Esophagus muscularis mucosa (tissue), 4 donors: ENCODE measurements at regions not wholly inside any gene's neighbourhood (a gene's known extent, or its start where the extent isn't known, plus 50 kb on each side); places are given as distances from the start of the nearest gene placed in this dataset.

ENCODE experiments used
- DNase-seq: peaks from one replicate; pipeline ENCODE4 v3.0.0-alpha.2; 2017; ENCODE audit errors: extremely low spot score
- H3K27ac ChIP-seq, 4 donors: fragments of 200-600 bp; sonication (generic); replicated peaks in 1 of 4; 1 replicate in 3 of 4; 2 replicates in 1 of 4; pipeline ENCODE4 v1.5.1; 2016 to 2019; ENCODE audit warnings: mild to moderate bottlenecking in 1 of 4
- H3K27me3 ChIP-seq, 4 donors: fragments of 200-600 bp; sonication (generic); one replicate each; pipeline versions ENCODE4 v1.5.1 to v1.6.0; 2016 to 2019
- H3K36me3 ChIP-seq, 4 donors: fragments of 200-600 bp; sonication (generic); one replicate each; pipeline ENCODE4 v1.5.1; 2016 to 2019
- H3K4me1 ChIP-seq, 4 donors: fragments of 200-600 bp; sonication (generic); one replicate each; pipeline ENCODE4 v1.5.1; 2016 to 2019
- H3K4me3 ChIP-seq, 4 donors: fragments of 200-600 bp; sonication (generic); 1 replicate in 2 of 4; 2 replicates in 2 of 4; pipeline ENCODE4 v1.5.1; 2016 to 2019; ENCODE audit warnings: mild to moderate bottlenecking in 4 of 4, moderate library complexity in 1 of 4
- H3K9me3 ChIP-seq, 4 donors: fragments of 200-600 bp; sonication (generic); 1 replicate in 3 of 4; 2 replicates in 1 of 4; pipeline ENCODE4 v1.5.1; 2016 to 2019
- EP300 ChIP-seq: sonication (generic); formaldehyde crosslinking; IDR thresholded peaks from one replicate; pipeline ENCODE4 v1.6.1; 2017; ENCODE audit warnings: antibody characterized with exemption
- POLR2A ChIP-seq: fragments of 450-650 bp; IDR thresholded peaks from one replicate; pipeline ENCODE4 v1.6.1; 2017; ENCODE audit warnings: antibody characterized with exemption, moderate library complexity, mild to moderate bottlenecking, low read depth
- POLR2AphosphoS5 ChIP-seq, 2 donors: sonication (generic); formaldehyde crosslinking; IDR thresholded peaks; one replicate each; pipeline ENCODE4 v1.6.1; 2017; ENCODE audit warnings: antibody characterized with exemption in 2 of 2
- WGBS: methylation state at CpG from one replicate; pipeline ENCODE4 v1.1.5; 2018; 5-methylcytosine and 5-hydroxymethylcytosine counted together
- intact Hi-C: fragments of 100-400 bp; cut with DNase I; formaldehyde crosslinking; loops from one replicate; pipeline ENCODE4 v1.15.1; 2023
- TF ChIP-seq, protein P1 (sequence below), 3 experiments: fragments of 200-600 bp in 2 of 3; fragments of 450-650 bp in 1 of 3; sonication (generic) in 2 of 3; IDR thresholded peaks; one replicate each; pipeline ENCODE4 v1.5.1; 2017 to 2019; ENCODE audit warnings: antibody characterized with exemption in 3 of 3, mild to moderate bottlenecking in 2 of 3, moderate library complexity in 1 of 3

DNA sequence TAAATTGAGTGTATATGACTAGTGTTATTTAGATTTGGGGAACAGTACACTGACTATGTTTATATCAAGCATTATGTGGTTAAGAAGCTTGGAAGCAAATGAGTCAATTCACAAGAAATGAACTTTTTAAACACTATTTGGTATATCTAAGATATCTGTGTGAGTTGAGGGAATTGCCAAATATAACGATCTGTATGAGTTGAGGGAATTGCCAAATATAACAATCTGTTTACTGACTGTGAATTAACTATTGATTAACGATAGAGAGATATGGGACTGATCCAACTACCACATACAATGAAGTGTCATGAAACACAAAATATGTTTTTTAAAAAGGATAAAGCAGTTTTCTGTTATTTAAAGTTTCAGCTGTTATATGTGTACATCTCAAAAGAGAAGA lies 301.4 kb downstream of the TENT4A start:
- WGBS = 60% methylated on average over 2 of the region's 2 CpGs

GRCh38 chr5:7015586-7016256 lies 302.5 kb downstream of the TENT4A start:
- TF ChIP-seq EP300 (no peak), POLR2A (no peak), POLR2AphosphoS5 (IDR thresholded peaks at IDR 0.05) (no peak)
- TF ChIP-seq, protein P1, sequence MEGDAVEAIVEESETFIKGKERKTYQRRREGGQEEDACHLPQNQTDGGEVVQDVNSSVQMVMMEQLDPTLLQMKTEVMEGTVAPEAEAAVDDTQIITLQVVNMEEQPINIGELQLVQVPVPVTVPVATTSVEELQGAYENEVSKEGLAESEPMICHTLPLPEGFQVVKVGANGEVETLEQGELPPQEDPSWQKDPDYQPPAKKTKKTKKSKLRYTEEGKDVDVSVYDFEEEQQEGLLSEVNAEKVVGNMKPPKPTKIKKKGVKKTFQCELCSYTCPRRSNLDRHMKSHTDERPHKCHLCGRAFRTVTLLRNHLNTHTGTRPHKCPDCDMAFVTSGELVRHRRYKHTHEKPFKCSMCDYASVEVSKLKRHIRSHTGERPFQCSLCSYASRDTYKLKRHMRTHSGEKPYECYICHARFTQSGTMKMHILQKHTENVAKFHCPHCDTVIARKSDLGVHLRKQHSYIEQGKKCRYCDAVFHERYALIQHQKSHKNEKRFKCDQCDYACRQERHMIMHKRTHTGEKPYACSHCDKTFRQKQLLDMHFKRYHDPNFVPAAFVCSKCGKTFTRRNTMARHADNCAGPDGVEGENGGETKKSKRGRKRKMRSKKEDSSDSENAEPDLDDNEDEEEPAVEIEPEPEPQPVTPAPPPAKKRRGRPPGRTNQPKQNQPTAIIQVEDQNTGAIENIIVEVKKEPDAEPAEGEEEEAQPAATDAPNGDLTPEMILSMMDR (IDR thresholded peaks at IDR 0.05) = no peak
- H3K27me3 ChIP-seq = no peaks in the 10 kb centered on the region
- H3K9me3 ChIP-seq = peaks cover 0 to 3% (median under 1%) of the 10 kb centered on the region in 4 donors
- intact Hi-C loops = no loop called here
- H3K27ac ChIP-seq = no peak overlapping the region
- H3K4me1 ChIP-seq = no peaks in the 10 kb centered on the region
- DNase-seq = no peak
- H3K4me3 ChIP-seq = no peak overlapping the region
- 76% methylated on average over 6 of the region's 6 CpGs for WGBS
- H3K36me3 ChIP-seq = no peaks in the 10 kb centered on the region

More for the DNA sequence above, 301.4 kb downstream of the TENT4A start:
- DNase-seq = no peak
- Histone ChIP-seq H3K4me3 (no peak overlapping the region), H3K9me3 (no peaks in the 10 kb centered on the region), H3K4me1 (no peaks in the 10 kb centered on the region), H3K36me3 (no peaks in the 10 kb centered on the region), H3K27ac (no peak overlapping the region), H3K27me3 (no peaks in the 10 kb centered on the region)
- TF ChIP-seq, protein P1 (IDR thresholded peaks at IDR 0.05) = no peak
- no peak for TF ChIP-seq POLR2A
- no peak for TF ChIP-seq POLR2AphosphoS5 (IDR thresholded peaks at IDR 0.05)
- no peak for TF ChIP-seq EP300
- intact Hi-C loops = no loop called here

DNA sequence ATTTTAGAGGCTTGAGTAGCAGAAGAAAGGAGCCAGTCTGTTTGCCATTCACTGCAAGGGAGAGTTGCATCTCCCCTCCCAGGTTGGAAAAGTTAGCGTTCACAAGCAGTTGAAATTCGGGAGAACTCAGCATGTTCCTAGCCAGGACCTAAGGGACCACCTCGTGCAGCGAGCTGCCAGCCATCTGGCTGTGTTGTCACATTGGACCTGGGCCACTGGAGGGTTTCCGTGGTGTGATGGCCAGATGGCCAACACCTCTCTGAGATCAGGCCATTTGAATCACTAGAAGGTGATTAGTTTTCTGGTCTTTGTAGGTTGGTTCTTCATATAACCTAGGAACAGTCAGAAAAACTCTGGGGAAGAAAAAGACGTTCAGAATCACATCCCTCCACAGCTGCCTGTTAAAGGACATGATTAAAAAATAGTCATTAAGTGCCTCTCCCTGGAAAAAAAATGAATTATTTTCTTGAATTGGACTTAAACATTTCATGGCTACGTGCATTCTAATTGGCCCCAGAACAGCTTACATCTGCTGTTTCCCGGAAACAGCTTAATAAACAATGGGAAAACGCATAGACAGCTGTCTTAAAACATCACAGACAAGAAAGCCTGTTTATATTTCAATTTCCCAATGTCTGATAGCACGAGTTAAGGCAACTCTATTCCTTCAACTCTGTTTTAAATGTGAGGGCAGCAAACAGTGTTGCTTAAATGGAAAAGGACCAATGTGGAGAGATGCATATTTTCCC lies 303.9 kb downstream of the TENT4A start:
- intact Hi-C loops = no loop called here
- DNase-seq = no peak
- TF ChIP-seq POLR2A = no peak
- TF ChIP-seq POLR2AphosphoS5 (IDR thresholded peaks at IDR 0.05) = no peak
- TF ChIP-seq, protein P1 (IDR thresholded peaks at IDR 0.05) = no peak
- WGBS = 42% methylated on average over 10 of the region's 10 CpGs
- Histone ChIP-seq H3K4me3 (no peak overlapping the region), H3K36me3 (no peaks in the 10 kb centered on the region), H3K27ac (no peak overlapping the region), H3K4me1 (no peaks in the 10 kb centered on the region), H3K9me3 (peaks cover 0 to 17% (median 10%) of the 10 kb centered on the region in 4 donors), H3K27me3 (no peaks in the 10 kb centered on the region)

GRCh38 chr5:7018198-7018597 lies 305.0 kb downstream of the TENT4A start:
- 71% methylated on average over 5 of the region's 5 CpGs for WGBS
- Histone ChIP-seq H3K9me3 (peaks cover 0 to 28% (median 20%) of the 10 kb centered on the region in 4 donors), H3K27ac (no peak overlapping the region), H3K36me3 (no peaks in the 10 kb centered on the region), H3K4me1 (no peaks in the 10 kb centered on the region), H3K27me3 (no peaks in the 10 kb centered on the region), H3K4me3 (no peak overlapping the region)
- intact Hi-C loops = no loop called here
- DNase-seq = no peak
- TF ChIP-seq EP300 (no peak), POLR2A (no peak), POLR2AphosphoS5 (IDR thresholded peaks at IDR 0.05) (no peak)
- TF ChIP-seq, protein P1 (IDR thresholded peaks at IDR 0.05) = no peak
